GM13976 (cell line): ENCODE measurements at regions not wholly inside any gene's neighbourhood (a gene's known extent, or its start where the extent isn't known, plus 50 kb on each side); places are given as distances from the start of the nearest gene placed in this dataset.
"Not testable (repeated sequence)": the region's sequence is repeated elsewhere in the genome, so short reads cannot be mapped to it uniquely, and the experiment has no call there.

Experiments
- DNase-seq: peaks from one replicate; pipeline ENCODE4 v3.0.0; 2012; ENCODE audit warnings: low spot score
- in situ Hi-C: fragments of 300-500 bp; cut with MboI; formaldehyde crosslinking; loops from one replicate; pipeline ENCODE4 v1.12.0; 2022; ENCODE audit warnings: low sequenced_read_pairs, mixed read lengths, inconsistent platforms; ENCODE audit not compliant: unreplicated experiment
- TF ChIP-seq, protein P1 (sequence below): IDR thresholded peaks from 2 replicates; pipeline ENCODE4 v1.5.1; 2012; ENCODE audit warnings: borderline replicate concordance, mild to moderate bottlenecking; ENCODE audit not compliant: insufficient read depth; ENCODE audit errors: extremely low read depth, missing control alignments, control extremely low read depth

DNA sequence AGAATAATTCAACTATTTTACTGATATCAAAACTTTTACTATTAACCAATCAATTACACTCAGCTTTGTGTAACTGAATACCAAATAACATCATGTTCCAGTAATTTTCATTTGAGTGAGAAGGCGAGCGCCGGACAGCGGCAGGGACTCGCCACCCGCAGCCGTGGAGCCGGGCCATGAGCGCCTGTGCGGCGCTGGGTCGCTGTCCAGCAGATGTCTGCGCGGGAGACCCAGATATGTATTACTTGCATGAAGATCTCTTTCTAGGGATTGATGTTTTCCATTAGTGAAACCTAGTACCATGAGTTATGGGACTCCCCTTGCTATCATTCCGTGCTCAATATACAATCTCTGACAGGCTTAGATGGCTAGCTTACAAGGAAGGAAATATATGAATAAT is 245.1 kb upstream of the PRSS16 start:
- TF ChIP-seq, protein P1, sequence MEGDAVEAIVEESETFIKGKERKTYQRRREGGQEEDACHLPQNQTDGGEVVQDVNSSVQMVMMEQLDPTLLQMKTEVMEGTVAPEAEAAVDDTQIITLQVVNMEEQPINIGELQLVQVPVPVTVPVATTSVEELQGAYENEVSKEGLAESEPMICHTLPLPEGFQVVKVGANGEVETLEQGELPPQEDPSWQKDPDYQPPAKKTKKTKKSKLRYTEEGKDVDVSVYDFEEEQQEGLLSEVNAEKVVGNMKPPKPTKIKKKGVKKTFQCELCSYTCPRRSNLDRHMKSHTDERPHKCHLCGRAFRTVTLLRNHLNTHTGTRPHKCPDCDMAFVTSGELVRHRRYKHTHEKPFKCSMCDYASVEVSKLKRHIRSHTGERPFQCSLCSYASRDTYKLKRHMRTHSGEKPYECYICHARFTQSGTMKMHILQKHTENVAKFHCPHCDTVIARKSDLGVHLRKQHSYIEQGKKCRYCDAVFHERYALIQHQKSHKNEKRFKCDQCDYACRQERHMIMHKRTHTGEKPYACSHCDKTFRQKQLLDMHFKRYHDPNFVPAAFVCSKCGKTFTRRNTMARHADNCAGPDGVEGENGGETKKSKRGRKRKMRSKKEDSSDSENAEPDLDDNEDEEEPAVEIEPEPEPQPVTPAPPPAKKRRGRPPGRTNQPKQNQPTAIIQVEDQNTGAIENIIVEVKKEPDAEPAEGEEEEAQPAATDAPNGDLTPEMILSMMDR: no peak
- in situ Hi-C loops: no loop called here
- DNase-seq: no peak

DNA sequence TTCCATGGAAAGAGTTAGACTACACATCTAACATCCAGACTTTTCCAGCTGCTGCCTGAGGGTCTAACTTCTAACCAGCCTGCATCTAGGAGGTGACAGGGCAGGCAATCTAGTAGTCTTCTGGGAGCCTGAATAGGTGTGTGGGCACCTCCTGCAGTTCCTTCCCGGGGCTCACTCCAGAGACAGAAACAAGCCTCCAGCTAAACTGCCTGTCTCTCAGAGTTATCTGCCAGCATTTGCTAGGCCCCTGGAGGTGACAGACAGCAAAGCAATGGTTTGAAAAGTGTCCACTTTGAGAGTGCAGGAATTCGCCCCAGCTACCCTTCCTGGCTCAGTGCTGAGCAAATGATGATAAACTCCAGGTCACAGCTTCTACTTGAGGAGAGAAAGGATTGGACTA is 240.5 kb upstream of the PRSS16 start:
- DNase-seq: no peak
- in situ Hi-C loops: no loop called here
- TF ChIP-seq, protein P1: no peak

DNA sequence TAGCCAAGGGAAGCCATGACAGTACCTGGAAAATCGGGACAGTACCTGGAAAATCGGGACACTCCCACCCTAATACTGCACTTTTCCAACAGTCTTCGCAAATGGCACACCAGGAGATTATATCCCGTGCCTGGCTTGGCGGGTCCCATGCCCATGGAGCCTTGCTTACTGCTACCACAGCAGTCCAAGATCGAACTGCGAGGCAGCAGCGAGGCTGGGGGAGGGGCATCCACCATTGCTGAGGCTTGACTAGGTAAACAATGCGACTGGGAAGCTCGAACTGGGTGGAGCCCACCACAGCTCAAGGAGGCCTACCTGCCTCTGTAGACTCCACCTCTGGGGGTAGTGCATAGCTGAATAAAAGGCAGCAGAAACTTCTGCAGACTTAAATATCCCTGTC is 238.9 kb upstream of the PRSS16 start:
- in situ Hi-C loops, DNase-seq: not testable (repeated sequence)

- DNase-seq, in situ Hi-C loops: not testable (repeated sequence)
These were observed 233.4 kb upstream of the PRSS16 start for GRCh38 chr6:27014053-27014452.

GRCh38 chr6:27016689-27017088 is 230.8 kb upstream of the PRSS16 start:
- TF ChIP-seq, protein P1: no peak
- in situ Hi-C loops: no loop called here
- no peak for DNase-seq

DNA sequence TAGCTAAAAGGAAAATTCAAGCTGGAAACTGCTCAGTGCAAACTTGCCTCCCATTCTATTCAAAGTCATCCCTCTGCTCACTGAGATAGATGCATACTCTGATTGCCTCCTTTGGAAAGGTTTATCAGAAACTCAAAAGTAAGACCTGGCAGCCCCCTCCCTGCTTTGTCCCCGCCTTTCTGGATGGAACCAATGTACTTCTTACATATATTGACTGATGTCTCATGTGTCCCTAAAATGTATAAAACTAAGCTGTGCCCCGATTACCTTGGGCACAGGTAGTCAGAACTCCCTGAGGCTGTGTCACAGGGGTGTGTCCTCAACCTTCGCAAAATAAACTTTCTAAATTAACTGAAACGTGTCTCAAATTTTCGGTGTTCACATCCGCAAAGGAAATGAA is 229.1 kb upstream of the PRSS16 start:
- in situ Hi-C loops, DNase-seq: not testable (repeated sequence)

DNA sequence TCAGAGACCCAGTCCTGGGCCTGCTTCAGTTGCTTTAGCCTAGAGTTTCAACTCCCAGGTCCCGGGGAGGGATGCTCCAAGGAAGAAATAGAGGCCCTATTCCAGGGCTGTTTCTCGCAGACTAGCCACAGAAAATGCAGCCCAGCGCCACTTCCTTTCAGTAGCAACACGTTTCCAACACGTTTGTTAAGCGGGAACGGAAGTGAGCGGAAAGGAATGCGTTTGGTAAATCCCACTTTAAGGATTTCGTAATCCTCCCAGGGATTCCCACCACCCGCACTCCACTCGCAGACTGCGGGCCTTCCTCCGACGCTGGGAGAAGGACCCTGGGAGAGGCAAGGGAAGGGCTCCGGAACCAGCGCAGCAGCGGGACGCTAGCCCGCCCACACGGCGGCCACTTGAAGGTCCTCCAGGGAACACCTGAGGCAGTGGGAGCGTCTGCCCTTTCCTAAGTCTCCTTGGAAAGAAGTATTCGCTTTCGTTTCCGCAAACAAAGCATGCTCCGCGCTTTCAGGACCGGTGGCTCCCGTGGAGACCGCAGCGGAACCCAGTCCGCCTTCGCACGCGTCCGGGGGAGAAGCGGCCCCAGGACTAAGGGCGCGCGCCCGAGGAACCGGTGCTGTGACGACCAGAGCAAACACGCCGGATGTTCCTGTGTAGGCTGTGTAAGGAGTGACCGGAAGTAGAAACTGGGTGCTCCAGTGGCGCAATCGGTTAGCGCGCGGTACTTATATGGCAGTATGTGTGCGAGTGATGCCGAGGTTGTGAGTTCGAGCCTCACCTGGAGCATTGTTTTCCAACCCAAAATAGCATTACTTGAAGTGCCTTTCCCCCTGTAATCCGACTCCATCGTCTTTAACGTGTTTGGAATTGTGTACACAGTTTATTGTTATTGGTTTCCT is 227.6 kb upstream of the PRSS16 start:
- in situ Hi-C loops: no loop called here
- peak; percentile 82 for DNase-seq
- TF ChIP-seq, protein P1: no peak

GRCh38 chr6:27020553-27020880 is 227.0 kb upstream of the PRSS16 start:
- in situ Hi-C loops: no loop called here
- TF ChIP-seq, protein P1: no peak
- no peak for DNase-seq
